Neural progenitor cell (in vitro differentiated cells): ENCODE measurements at regions not wholly inside any gene's neighbourhood (a gene's known extent, or its start where the extent isn't known, plus 50 kb on each side); places are given as distances from the start of the nearest gene placed in this dataset.

Experiments used
- DNase-seq: peaks from one replicate; pipeline ENCODE4 v3.0.0-alpha.2; 2016; ENCODE audit warnings: low spot score
- H2AFZ ChIP-seq: fragments of 200-600 bp; sonication (generic); replicated peaks from 2 replicates; pipeline ENCODE4 v1.6.1; 2016; ENCODE audit warnings: antibody characterized with exemption
- H3F3A ChIP-seq: fragments of 200-600 bp; sonication (generic); 2 replicates; pipeline ENCODE4 v1.6.1; 2016; ENCODE audit warnings: antibody characterized with exemption, low read depth
- H3K27ac ChIP-seq: fragments of 200-600 bp; sonication (generic); 2 replicates; pipeline ENCODE4 v1.5.1; 2016; ENCODE audit warnings: mild to moderate bottlenecking
- H3K27me3 ChIP-seq: fragments of 200-600 bp; sonication (generic); 2 replicates; pipeline ENCODE4 v1.6.1; 2016; ENCODE audit warnings: mild to moderate bottlenecking, moderate library complexity
- H3K36me3 ChIP-seq: fragments of 200-600 bp; sonication (generic); 2 replicates; pipeline ENCODE4 v1.5.1; 2016
- H3K4me1 ChIP-seq: fragments of 200-600 bp; sonication (generic); 2 replicates; pipeline ENCODE4 v1.6.1; 2016; ENCODE audit warnings: mixed run types
- H3K4me2 ChIP-seq: fragments of 200-600 bp; sonication (generic); 2 replicates; pipeline ENCODE4 v1.6.1; 2016
- H3K4me3 ChIP-seq: fragments of 200-600 bp; sonication (generic); 2 replicates; pipeline ENCODE4 v1.5.1; 2016
- H3K79me2 ChIP-seq: fragments of 200-600 bp; sonication (generic); 2 replicates; pipeline ENCODE4 v1.6.1; 2016; ENCODE audit warnings: low read depth
- H3K9ac ChIP-seq: fragments of 200-600 bp; sonication (generic); 2 replicates; pipeline ENCODE4 v1.6.1; 2016
- H3K9me3 ChIP-seq: fragments of 200-600 bp; sonication (generic); 2 replicates; pipeline ENCODE4 v1.5.1; 2016; ENCODE audit warnings: low read depth
- H4K20me1 ChIP-seq: fragments of 200-600 bp; sonication (generic); 2 replicates; pipeline ENCODE4 v1.6.1; 2016; ENCODE audit warnings: low read depth
- H3K27ac Mint-ChIP-seq: 3 replicates; pipeline ENCODE4 v1.8.0; 2021; ENCODE audit warnings: mixed read lengths
- H3K27me3 Mint-ChIP-seq: 2 replicates; pipeline ENCODE4 v1.8.0; 2022; ENCODE audit warnings: low read depth, mild to moderate bottlenecking, inconsistent platforms, moderate library complexity, mixed read lengths; ENCODE audit not compliant: insufficient read depth
- H3K36me3 Mint-ChIP-seq: 3 replicates; pipeline ENCODE4 v1.8.0; 2021; ENCODE audit warnings: mixed read lengths
- H3K4me1 Mint-ChIP-seq: 3 replicates; pipeline ENCODE4 v1.8.0; 2021; ENCODE audit warnings: mixed read lengths
- H3K4me3 Mint-ChIP-seq: 3 replicates; pipeline ENCODE4 v1.8.0; 2021; ENCODE audit warnings: mild to moderate bottlenecking, moderate library complexity, mixed read lengths
- H3K9me3 Mint-ChIP-seq: 3 replicates; pipeline ENCODE4 v1.8.0; 2020; ENCODE audit warnings: mixed read lengths
- CTCF ChIP-seq: fragments of 200-600 bp; sonication (generic); IDR thresholded peaks from 2 replicates; pipeline ENCODE4 v1.5.1; 2017; ENCODE audit warnings: antibody characterized with exemption, mild to moderate bottlenecking
- EZH2 ChIP-seq: fragments of 200-600 bp; sonication (generic); IDR thresholded peaks from 2 replicates; pipeline ENCODE4 v1.6.1; 2017; ENCODE audit warnings: antibody characterized with exemption, mild to moderate bottlenecking, moderate library complexity
- EZH2phosphoT487 ChIP-seq: fragments of 200-600 bp; sonication (generic); IDR thresholded peaks from 2 replicates; pipeline ENCODE4 v1.6.1; 2017; ENCODE audit warnings: antibody characterized with exemption

DNA sequence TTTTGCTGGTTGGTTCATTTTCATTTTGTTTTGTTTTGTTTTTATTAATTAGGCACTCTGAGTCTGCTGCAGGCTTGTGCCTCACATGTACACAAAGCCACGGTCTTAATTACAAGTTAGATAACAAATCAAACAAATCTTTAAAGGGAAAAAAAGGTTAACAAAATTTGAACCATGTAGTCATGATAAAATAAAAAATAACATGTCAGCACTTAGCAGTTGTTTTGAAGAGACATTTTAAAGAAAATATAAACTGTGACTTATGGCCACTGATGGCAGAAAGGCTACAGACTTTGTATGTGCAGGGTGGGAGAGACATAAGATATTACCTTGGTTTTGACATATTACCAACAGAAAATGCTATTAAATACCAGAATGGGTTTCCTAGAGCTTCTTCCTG lies 1035.4 kb downstream of the TUSC7 start:
- DNase-seq, result no peak
- Histone ChIP-seq H4K20me1 (no peaks in the 10 kb centered on the region), H3F3A (no peaks in the 10 kb centered on the region), H3K9me3 (no peaks in the 10 kb centered on the region), H3K9ac (no peak overlapping the region), H3K79me2 (no peaks in the 10 kb centered on the region), H3K27me3 (no peaks in the 10 kb centered on the region), H3K4me3 (no peak overlapping the region), H3K27ac (no peak overlapping the region), H3K4me1 (peaks cover 3% of the 10 kb centered on the region), H3K36me3 (no peaks in the 10 kb centered on the region), H3K4me2 (no peak overlapping the region), H2AFZ (no peak overlapping the region)
- Mint-ChIP-seq H3K9me3 (no peaks in the 10 kb centered on the region), H3K27me3 (peaks cover 4% of the 10 kb centered on the region), H3K27ac (no peak overlapping the region), H3K36me3 (no peaks in the 10 kb centered on the region), H3K4me3 (no peak overlapping the region), H3K4me1 (no peaks in the 10 kb centered on the region)
- no peak for TF ChIP-seq CTCF
- no peak for TF ChIP-seq EZH2phosphoT487
- TF ChIP-seq EZH2, result no peak

DNA sequence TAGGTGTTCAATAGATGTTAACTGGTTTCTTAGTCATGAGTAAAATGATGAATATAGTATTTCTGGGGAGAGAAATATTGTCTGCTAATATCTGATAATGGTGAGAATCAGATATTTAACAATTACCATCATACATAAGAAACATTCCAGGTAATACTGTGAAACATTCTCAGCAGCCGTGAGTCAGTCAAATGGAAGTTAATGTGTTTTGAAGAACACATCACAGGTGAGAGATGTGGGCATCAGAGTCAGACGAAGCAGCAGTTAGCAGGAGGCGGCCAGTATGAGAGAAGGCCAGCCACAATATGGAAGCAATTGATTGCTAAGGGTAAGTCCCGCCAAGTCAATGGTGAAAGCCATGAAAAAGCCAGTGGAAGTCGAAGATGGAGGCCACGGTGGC lies 1035.9 kb downstream of the TUSC7 start:
- Histone ChIP-seq H3K79me2 (no peaks in the 10 kb centered on the region), H3K27me3 (no peaks in the 10 kb centered on the region), H3K4me3 (no peak overlapping the region), H3K36me3 (no peaks in the 10 kb centered on the region), H2AFZ (no peak overlapping the region), H3K9ac (no peak overlapping the region), H3K27ac (no peak overlapping the region), H3F3A (no peaks in the 10 kb centered on the region), H4K20me1 (no peaks in the 10 kb centered on the region), H3K4me2 (no peak overlapping the region), H3K4me1 (peaks cover 9% of the 10 kb centered on the region), H3K9me3 (no peaks in the 10 kb centered on the region)
- no peaks in the 10 kb centered on the region for H3K9me3 Mint-ChIP-seq
- H3K4me3 Mint-ChIP-seq, result no peak overlapping the region
- no peaks in the 10 kb centered on the region for H3K36me3 Mint-ChIP-seq
- no peak overlapping the region for H3K27ac Mint-ChIP-seq
- peaks cover 1% of the 10 kb centered on the region for H3K4me1 Mint-ChIP-seq
- no peak for DNase-seq
- H3K27me3 Mint-ChIP-seq, result peaks cover 4% of the 10 kb centered on the region
- TF ChIP-seq CTCF (no peak), EZH2phosphoT487 (no peak), EZH2 (no peak)

DNA sequence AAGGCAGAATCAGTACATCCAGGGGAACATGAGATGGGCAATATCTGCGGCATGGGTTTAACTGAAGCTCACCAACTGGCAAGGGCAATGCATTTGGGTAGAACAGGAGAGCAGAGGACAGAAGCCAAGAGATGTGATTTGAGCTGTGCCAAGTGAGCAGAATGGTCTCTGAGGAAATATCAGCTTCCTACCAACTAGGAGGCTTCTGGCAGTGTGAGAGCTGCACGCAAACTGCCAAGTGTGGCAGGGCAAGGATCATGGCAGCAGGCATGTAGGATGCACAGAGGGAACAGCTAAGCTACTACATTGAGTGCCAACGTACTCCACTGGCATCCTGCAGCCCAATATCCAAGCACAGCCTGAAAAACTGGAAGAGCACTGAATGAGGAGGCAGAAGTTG lies 1036.5 kb downstream of the TUSC7 start:
- H3K9ac ChIP-seq, result no peak overlapping the region
- Mint-ChIP-seq H3K36me3 (no peaks in the 10 kb centered on the region), H3K27ac (no peak overlapping the region), H3K9me3 (no peaks in the 10 kb centered on the region), H3K4me1 (peaks cover 5% of the 10 kb centered on the region), H3K4me3 (no peak overlapping the region), H3K27me3 (peaks cover 4% of the 10 kb centered on the region)
- H3K27ac ChIP-seq, result no peak overlapping the region
- H3K4me2 ChIP-seq, result no peak overlapping the region
- H3K4me1 ChIP-seq, result peaks cover 15% of the 10 kb centered on the region
- no peaks in the 10 kb centered on the region for H3K36me3 ChIP-seq
- TF ChIP-seq CTCF (no peak), EZH2 (no peak), EZH2phosphoT487 (no peak)
- no peaks in the 10 kb centered on the region for H4K20me1 ChIP-seq
- H3K9me3 ChIP-seq, result no peaks in the 10 kb centered on the region
- H3K27me3 ChIP-seq, result no peaks in the 10 kb centered on the region
- H3K4me3 ChIP-seq, result no peak overlapping the region
- no peaks in the 10 kb centered on the region for H3K79me2 ChIP-seq
- H2AFZ ChIP-seq, result no peak overlapping the region
- no peak for DNase-seq
- H3F3A ChIP-seq, result no peaks in the 10 kb centered on the region

DNA sequence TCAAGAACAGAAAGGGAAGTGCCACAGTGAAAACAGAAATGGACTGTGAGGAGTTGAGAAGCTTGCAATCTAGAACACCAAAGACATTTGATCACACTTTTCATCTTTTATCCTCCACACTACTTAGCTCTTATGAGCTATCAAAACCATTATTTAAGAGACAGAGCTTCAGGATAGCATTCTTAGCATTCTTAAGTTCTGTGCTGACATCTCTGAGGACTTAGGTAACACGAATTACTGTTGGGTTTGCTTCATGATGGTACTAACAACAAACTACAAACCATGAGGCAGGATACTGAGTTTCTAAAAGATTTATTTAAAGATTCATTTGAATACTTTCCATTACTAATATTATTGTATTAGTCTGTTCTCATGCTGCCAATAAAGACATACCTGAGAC lies 1038.6 kb downstream of the TUSC7 start:
- Mint-ChIP-seq H3K4me3 (no peak overlapping the region), H3K4me1 (peaks cover 9% of the 10 kb centered on the region)
- H3K4me2 ChIP-seq, result no peak overlapping the region

More for the DNA sequence above, 1038.6 kb downstream of the TUSC7 start:
- no peak overlapping the region for H3K27ac Mint-ChIP-seq
- Histone ChIP-seq H3F3A (no peaks in the 10 kb centered on the region), H3K79me2 (no peaks in the 10 kb centered on the region), H3K27me3 (no peaks in the 10 kb centered on the region), H3K4me1 (peaks cover 16% of the 10 kb centered on the region), H2AFZ (no peak overlapping the region), H3K9ac (no peak overlapping the region), H3K9me3 (no peaks in the 10 kb centered on the region), H3K4me3 (no peak overlapping the region), H3K36me3 (no peaks in the 10 kb centered on the region), H3K27ac (no peak overlapping the region), H4K20me1 (no peaks in the 10 kb centered on the region)
- H3K9me3 Mint-ChIP-seq, result no peaks in the 10 kb centered on the region
- TF ChIP-seq EZH2 (no peak), CTCF (no peak), EZH2phosphoT487 (no peak)
- H3K27me3 Mint-ChIP-seq, result peaks cover 2% of the 10 kb centered on the region
- no peaks in the 10 kb centered on the region for H3K36me3 Mint-ChIP-seq
- DNase-seq, result no peak
